K562 (cell line): ENCODE measurements at regions not wholly inside any gene's neighbourhood (a gene's known extent, or its start where the extent isn't known, plus 50 kb on each side); places are given as distances from the start of the nearest gene placed in this dataset.
A peak's percentile ranks its signal among the peaks of the same experiment; 100 is the strongest.

Experiments used
- BCOR ChIP-seq: fragments of 450-650 bp; IDR thresholded peaks from 2 replicates; pipeline ENCODE4 v1.6.1; 2016
- ELF1 ChIP-seq: fragments of 200-800 bp; sonication (Bioruptor generic); IDR thresholded peaks from 2 replicates; pipeline ENCODE4 v1.6.1; 2016; ENCODE audit warnings: missing genetic modification characterization, missing compliant biosample characterization
- GABPA ChIP-seq: fragments of 200-800 bp; sonication (Bioruptor generic); conservative IDR thresholded peaks from 2 replicates; pipeline ENCODE4 v1.6.1; 2016; ENCODE audit warnings: low read depth, missing genetic modification characterization, missing compliant biosample characterization
- GTF2F1 ChIP-seq: IDR thresholded peaks from 2 replicates; pipeline ENCODE4 v1.6.1; 2011; ENCODE audit warnings: low read depth, low read length, improper control_type of control experiment
- POLR2H ChIP-seq: IDR thresholded peaks from 2 replicates; pipeline ENCODE4 v1.6.1; 2016; ENCODE audit warnings: missing genetic modification characterization, low read depth, mild to moderate bottlenecking, control low read depth, missing compliant biosample characterization, moderate library complexity
- SP2 ChIP-seq: IDR thresholded peaks from 2 replicates; pipeline ENCODE4 v1.6.1; 2011; ENCODE audit warnings: mild to moderate bottlenecking, low read depth, low read length, moderate library complexity; ENCODE audit not compliant: poor library complexity, severe bottlenecking; ENCODE audit errors: extremely low read depth
- TCF3 ChIP-seq: sonication (generic); formaldehyde crosslinking; IDR thresholded peaks from 2 replicates; pipeline ENCODE4 v1.4.0; 2020; ENCODE audit warnings: mild to moderate bottlenecking, missing genetic modification reagents
- ZKSCAN3 ChIP-seq: fragments of 250-450 bp; sonication (Bioruptor Pico); IDR thresholded peaks from 2 replicates; pipeline ENCODE4 v1.4.0; 2020
- TF ChIP-seq, protein P1 (sequence below), 3 experiments: IDR thresholded peaks in 2 of 3; conservative IDR thresholded peaks in 1 of 3; 2 replicates each; pipeline ENCODE4 v1.5.1; 2011 to 2012; ENCODE audit warnings: low read length in 3 of 3, mild to moderate bottlenecking in 3 of 3, control low read depth in 2 of 3, improper control_type of control experiment in 1 of 3, inconsistent platforms in 1 of 3, low read depth in 1 of 3, mixed read lengths in 1 of 3, moderate library complexity in 1 of 3; ENCODE audit not compliant: insufficient read depth in 2 of 3
- TF ChIP-seq, protein P2 (sequence below): fragments of 450-650 bp; IDR thresholded peaks from 2 replicates; pipeline ENCODE4 v1.6.1; 2018; ENCODE audit not compliant: partially characterized antibody
- TF ChIP-seq, protein P3 (sequence below), 2 experiments: fragments of 450-650 bp in 1 of 2; sonication (generic) in 1 of 2; formaldehyde crosslinking in 1 of 2; IDR thresholded peaks in 1 of 2; conservative IDR thresholded peaks in 1 of 2; 2 replicates each; pipeline versions ENCODE4 v1.6.1 to v1.8.1; 2016 to 2023; ENCODE audit warnings: mild to moderate bottlenecking in 2 of 2, moderate library complexity in 2 of 2, inconsistent platforms in 1 of 2, missing genetic modification reagents in 1 of 2

- TF ChIP-seq, protein P1, sequence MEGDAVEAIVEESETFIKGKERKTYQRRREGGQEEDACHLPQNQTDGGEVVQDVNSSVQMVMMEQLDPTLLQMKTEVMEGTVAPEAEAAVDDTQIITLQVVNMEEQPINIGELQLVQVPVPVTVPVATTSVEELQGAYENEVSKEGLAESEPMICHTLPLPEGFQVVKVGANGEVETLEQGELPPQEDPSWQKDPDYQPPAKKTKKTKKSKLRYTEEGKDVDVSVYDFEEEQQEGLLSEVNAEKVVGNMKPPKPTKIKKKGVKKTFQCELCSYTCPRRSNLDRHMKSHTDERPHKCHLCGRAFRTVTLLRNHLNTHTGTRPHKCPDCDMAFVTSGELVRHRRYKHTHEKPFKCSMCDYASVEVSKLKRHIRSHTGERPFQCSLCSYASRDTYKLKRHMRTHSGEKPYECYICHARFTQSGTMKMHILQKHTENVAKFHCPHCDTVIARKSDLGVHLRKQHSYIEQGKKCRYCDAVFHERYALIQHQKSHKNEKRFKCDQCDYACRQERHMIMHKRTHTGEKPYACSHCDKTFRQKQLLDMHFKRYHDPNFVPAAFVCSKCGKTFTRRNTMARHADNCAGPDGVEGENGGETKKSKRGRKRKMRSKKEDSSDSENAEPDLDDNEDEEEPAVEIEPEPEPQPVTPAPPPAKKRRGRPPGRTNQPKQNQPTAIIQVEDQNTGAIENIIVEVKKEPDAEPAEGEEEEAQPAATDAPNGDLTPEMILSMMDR (IDR thresholded peaks at IDR 0.05 in 2 of 3, conservative IDR thresholded peaks at IDR 0.05 in 1 of 3; ENCODE audit: insufficient read depth in 2 of 3, low read depth in 1 of 3, low read length in 3 of 3) = no peak
- TF ChIP-seq, protein P2, sequence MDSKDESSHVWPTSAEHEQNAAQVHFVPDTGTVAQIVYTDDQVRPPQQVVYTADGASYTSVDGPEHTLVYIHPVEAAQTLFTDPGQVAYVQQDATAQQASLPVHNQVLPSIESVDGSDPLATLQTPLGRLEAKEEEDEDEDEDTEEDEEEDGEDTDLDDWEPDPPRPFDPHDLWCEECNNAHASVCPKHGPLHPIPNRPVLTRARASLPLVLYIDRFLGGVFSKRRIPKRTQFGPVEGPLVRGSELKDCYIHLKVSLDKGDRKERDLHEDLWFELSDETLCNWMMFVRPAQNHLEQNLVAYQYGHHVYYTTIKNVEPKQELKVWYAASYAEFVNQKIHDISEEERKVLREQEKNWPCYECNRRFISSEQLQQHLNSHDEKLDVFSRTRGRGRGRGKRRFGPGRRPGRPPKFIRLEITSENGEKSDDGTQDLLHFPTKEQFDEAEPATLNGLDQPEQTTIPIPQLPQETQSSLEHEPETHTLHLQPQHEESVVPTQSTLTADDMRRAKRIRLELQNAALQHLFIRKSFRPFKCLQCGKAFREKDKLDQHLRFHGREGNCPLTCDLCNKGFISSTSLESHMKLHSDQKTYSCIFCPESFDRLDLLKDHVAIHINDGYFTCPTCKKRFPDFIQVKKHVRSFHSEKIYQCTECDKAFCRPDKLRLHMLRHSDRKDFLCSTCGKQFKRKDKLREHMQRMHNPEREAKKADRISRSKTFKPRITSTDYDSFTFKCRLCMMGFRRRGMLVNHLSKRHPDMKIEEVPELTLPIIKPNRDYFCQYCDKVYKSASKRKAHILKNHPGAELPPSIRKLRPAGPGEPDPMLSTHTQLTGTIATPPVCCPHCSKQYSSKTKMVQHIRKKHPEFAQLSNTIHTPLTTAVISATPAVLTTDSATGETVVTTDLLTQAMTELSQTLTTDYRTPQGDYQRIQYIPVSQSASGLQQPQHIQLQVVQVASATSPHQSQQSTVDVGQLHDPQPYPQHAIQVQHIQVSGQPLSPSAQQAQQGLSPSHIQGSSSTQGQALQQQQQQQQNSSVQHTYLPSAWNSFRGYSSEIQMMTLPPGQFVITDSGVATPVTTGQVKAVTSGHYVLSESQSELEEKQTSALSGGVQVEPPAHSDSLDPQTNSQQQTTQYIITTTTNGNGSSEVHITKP = no peak
- TF ChIP-seq TCF3 (CRISPR knock-in tag) (no peak; the same call in 1 of the 2 replicates), POLR2H (tag) (no peak), BCOR (no peak), GABPA (tag) (no peak), ZKSCAN3 (CRISPR knock-in tag) (no peak), SP2 (no peak), ELF1 (no peak), GTF2F1 (no peak)
- TF ChIP-seq, protein P3, sequence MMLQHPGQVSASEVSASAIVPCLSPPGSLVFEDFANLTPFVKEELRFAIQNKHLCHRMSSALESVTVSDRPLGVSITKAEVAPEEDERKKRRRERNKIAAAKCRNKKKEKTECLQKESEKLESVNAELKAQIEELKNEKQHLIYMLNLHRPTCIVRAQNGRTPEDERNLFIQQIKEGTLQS (IDR thresholded peaks at IDR 0.05) = peak; percentile 69
- TF ChIP-seq, protein P3 (CRISPR knock-in tag; conservative IDR thresholded peaks at IDR 0.05) = no peak
These were observed 49.9 kb upstream of the SCRG1 start for GRCh38 chr4:173448608-173449379.
